ENCODE measurements at regions not wholly inside any gene's neighbourhood (a gene's known extent, or its start where the extent isn't known, plus 50 kb on each side); places are given as distances from the start of the nearest gene placed in this dataset.

- no peak for DNase-seq
These were observed 365.0 kb upstream of the RUNX1 start for GRCh38 chr21:35414056-35414455.

DNA sequence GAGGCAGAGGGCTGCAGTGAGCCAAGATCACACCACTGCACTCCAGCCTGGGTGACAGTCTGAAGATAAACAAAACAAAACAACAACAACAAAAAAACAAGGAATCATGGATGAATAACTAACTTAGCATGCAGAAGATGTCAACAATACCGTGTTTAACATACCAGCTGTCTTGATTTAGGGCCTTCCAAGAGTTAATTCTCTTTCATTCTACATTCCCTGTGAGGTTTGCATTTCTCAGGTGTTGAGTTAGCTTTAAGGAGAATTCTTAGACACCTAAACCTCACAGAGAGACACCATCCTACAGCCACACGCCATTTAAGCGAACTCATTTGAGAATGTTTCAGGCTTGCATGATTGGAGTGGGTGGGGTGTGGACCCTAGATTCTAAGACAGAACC lies 363.1 kb upstream of the RUNX1 start:
- DNase-seq, result no peak

- DNase-seq, result no peak
These were observed 362.3 kb upstream of the RUNX1 start for GRCh38 chr21:35411434-35411833.

DNA sequence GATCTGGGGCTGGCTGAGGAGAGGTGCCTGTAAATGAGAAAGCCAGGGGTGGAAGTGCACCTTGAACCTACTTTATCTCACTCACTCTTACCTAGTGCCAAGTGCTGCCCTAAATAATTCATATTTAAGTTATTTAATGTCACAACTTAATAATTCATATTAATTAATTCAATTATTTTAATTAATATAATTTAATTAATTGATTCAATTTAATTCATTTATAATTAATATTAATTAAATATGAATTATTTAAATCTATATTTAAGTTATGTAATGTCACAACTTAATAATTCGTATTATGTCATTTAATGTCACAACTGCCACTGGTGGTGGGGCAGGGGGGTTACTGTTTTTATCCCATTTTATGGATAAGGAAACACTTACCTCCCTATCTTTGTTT lies 361.6 kb upstream of the RUNX1 start:
- no peak for DNase-seq

DNA sequence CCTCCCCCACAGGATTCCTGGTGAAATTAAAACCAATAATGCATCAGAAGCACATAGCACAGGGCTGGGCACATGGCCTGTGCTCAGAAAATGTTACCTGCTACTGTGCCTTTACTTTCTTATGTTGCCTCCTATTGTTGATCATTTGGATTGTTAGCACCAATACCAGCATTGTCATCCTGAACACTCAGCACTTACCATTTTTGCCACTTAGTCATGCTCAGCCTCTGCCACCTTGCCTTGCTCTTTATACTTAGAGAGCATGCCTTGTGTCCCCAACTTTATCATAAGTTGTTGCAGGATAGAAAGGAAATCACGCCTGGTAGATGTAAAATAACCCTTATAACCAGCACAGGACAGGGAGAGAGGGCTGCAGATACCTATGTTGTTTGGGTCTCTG lies 361.0 kb upstream of the RUNX1 start:
- DNase-seq, result no peak

DNA sequence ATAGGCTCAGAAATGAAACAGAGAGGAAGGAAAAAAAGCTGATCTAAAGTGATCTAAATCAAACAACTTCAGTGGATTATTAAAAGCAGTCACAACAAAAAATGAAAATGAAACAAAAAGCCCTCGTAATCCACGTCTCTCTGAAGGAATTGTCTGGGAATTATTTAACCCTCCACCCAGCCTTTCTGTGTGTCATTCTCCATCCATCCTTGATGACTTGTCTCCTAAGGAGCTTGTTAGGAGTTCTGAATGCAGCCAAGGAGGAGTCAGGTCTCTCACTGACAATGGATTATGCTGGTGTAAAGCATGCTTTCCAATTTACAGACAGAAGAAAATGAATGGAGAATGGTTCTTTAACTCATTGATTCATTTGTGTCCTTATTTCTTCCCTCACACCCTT lies 359.3 kb upstream of the RUNX1 start:
- no peak for DNase-seq

DNA sequence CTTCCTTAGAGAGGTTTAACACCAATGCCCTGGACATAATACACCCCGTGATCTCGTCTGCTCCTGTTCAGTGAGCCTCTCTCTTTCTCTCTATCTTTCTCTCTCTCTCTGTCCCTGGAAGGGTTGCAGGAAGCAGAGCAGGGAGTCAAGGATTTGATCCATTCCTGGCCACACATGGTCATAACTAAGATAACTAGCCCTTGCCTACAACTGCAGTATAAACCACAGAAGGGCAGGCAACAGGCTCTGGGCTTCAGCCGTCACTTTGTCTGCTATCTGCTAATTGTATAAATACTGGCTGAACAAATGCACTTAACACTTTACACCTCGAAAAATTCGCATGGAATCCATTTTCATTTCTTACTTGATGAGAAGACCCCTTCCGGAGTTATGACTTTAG lies 357.5 kb upstream of the RUNX1 start:
- no peak for DNase-seq

DNA sequence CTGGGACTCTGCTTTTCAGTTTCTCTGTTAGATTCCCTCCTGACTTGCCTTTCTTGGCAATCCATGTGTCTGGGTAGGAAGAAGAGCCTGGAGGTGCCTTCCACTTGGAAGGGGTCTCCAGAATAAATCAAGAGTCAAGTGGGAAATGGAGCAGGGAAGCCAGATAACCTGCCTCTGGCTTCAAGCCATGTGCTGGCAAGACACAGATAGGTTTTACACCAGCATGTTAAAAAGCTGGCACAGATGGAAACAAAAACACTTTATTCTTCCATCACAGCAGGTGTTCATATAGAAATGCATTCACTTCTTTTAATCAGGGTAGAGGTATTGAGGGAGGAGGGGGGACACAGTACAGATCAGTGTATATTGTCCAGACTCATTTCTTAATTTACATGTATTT lies 356.9 kb upstream of the RUNX1 start:
- no peak for DNase-seq

DNA sequence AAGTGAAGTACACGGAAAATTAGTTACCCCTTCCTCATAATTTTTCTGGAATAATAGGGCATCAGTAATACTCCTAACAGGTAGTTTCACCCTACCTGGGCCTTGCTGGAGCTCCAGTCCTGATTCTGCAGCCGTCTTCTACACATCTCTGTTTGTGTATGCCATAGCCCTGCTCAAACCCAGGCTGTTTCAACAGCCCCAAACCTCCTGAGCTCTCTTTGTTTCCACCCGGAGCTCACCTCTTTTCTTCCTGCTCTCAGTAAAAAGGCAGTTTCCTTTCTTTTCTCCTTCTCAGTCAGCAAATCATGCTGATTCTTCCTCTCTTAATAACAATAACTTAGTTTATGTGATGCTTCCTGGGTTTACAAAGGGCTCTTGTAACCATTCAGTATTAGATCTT lies 355.1 kb upstream of the RUNX1 start:
- no peak for DNase-seq

- DNase-seq, result no peak
These were observed 353.0 kb upstream of the RUNX1 start for GRCh38 chr21:35402061-35402460.

- DNase-seq, result no peak
These were observed 352.4 kb upstream of the RUNX1 start for GRCh38 chr21:35401476-35401875.

- DNase-seq, result peak; percentile 3
These were observed 351.3 kb upstream of the RUNX1 start for GRCh38 chr21:35400233-35400939.

DNA sequence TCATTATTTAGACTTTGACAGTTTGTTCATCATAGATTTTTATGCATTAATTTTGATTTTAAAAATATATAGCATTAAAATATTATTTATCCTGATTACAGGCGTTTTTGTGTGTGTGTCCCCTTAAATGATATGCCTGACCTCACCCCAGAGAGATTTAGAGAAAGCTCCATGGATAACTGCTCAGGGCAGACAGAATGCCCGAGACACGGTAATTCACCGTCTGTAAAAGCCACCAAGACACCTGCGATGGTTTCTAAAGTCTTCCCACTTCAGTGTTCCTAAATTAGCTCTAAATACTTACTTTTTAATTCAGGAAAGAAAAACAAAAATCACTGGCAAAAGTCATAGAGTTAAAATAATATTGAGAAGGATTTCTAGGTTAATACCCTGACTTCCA lies 350.6 kb upstream of the RUNX1 start:
- no peak for DNase-seq

- DNase-seq, result no peak
These were observed 350.0 kb upstream of the RUNX1 start for GRCh38 chr21:35399002-35399530.

DNA sequence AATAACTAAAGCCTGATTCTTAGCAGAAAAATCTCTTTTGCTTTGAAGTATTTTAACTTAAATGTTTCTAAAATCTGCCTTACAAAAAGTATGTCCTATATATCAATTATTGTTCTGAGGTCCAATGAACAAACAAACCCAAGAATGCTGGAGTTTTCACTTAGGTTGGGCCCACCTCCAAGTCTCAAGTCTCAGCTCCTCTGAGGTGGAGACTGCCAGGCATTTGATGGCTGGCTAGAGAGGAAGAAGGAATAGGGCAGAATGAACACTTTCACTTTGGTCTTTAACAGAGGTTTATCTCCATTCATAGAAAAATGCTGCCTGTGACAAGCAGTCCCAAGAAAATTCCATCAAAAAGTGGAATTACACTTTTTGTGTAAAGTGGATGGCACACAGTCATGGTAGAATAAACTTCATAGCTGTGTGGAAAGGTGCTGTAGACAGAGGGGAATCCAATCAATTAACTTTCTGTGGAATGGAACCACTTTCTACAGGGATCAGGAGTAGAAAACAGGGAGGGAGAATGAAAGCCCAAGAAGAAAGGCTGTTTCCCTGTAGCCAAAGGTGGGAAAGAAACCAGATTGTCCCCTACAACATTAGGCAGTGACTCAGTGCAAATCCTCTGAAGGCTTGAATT lies 349.4 kb upstream of the RUNX1 start:
- DNase-seq, result no peak

DNA sequence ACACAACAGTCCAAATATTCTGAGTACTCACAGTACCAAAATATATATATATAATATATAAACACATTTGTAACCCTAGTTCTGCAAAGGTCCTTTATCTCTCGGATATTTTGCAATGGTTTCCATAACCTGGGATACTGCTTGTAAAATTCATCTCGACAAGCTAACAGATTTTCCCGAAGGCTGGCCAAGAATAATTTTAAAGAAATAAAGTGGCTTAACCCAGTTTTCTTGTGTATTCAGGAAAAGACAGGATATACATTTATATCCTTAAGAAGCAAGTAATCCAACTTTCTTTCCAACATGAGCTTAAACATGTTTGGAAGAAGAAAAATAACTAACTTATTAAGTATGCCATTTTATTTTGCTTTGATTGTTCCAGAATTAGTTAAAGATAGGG lies 348.7 kb upstream of the RUNX1 start:
- no peak for DNase-seq

- DNase-seq, result no peak
These were observed 347.6 kb upstream of the RUNX1 start for GRCh38 chr21:35396655-35397054.

DNA sequence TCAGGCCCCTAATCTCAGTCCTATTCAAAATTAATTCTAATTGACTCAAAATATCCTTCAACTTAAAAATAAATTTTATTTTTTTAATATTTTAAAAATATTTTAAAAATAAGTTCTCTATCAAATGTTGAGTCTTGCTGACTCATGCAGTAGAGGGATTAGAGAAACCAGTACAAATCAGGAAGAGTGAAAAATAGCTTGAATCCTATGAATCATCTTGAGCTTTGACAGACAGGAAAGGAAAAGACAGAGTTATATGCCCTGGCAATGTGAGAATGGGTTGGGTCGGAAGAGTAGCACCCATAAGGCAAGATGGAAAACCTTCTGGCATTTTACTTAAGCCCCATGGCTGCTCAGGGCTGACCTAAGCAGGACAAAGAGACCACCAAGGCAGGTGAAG lies 346.6 kb upstream of the RUNX1 start:
- no peak for DNase-seq

DNA sequence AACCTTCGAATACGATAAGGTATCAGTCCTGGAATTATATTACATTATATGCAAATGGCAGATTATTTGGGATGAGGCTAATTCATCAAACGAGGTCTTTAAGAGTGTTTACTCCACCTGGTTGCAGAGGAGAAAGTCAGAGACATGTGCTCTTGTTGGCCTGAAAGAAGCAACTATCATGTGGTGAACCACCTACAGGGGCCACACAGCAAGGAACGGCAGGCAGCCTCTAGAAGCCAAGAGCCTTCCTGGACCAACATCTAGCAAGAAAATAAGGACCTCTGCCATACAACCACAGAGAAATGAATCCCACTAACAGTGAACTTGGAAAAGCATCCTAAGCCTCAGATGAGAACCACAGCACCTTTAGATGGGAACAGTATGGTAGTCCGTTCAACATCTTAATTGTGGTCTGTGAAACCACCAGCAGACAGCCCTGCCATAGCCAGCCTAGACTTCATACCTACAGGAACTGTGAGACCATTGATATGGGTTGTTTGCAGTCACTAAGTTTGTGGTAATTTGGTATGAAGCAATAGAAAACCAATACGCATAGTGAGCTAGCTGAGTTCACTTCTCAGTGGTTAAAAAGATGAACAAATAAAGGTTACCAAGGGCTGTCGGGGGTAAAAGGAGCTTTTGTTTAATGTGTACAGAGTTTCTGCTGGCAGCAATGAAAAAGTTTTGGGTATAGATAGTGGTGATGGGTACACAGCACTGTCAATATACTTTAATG lies 345.7 kb upstream of the RUNX1 start:
- no peak for DNase-seq

- no peak for DNase-seq
These were observed 344.9 kb upstream of the RUNX1 start for GRCh38 chr21:35394049-35394448.

GRCh38 chr21:35390013-35390776 lies 341.1 kb upstream of the RUNX1 start:
- no peak for DNase-seq

DNA sequence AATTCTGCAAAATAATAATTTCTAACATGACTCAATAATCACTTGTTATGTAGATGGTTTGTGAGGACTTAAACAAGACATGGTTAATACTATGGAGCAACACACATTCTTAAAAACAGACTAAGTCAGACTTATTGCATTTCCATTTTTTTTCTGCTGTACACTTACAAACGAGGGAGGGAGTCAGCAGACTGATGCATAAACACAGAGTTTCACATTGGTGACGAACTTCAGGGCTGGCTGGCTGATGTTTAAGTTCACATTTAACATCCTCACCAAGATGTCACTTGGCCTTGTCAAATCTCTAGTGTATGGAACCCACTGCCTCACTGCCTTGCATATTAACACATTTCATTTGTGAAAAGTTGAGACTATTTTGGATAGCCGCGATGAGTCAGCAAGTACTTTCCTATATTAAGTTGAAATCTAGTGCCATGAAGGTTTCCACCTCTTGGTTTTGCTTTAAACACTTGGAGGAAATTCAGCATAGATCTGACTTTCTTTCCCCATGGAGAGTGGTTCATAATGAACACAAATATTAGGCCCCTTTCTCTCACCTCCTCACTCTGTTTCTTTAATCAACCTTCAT lies 337.5 kb upstream of the RUNX1 start:
- no peak for DNase-seq

DNA sequence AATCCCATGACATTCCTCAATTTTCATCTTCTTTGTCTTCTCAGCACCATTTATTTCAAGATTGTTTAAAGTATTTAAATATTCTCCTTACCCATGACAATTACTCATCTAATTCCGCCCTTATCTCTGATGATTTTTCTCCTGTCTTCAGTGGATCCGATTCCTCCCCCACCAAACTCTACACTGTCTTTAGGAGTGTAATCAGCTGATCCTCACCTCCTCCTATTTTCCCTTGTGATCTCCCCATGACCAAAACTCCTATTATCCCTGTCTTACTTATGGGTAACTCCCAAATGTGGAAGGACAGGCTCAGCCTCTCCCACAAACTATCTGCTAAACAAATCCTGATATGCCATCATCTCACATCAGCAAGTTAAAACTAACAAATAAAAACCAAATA lies 335.3 kb upstream of the RUNX1 start:
- DNase-seq, result no peak
